GM12801 (cell line): ENCODE measurements at regions not wholly inside any gene's neighbourhood (a gene's known extent, or its start where the extent isn't known, plus 50 kb on each side); places are given as distances from the start of the nearest gene placed in this dataset.

ENCODE experiments used
- CTCF ChIP-seq: IDR thresholded peaks from one replicate; pipeline ENCODE4 v1.5.1; 2011; ENCODE audit warnings: control low read depth; ENCODE audit not compliant: insufficient read length; ENCODE audit errors: extremely low read depth

GRCh38 chr11:37322333-37323194 lies 724.5 kb upstream of the RAG2 start:
- TF ChIP-seq CTCF = no peak

GRCh38 chr11:37320921-37321320 lies 722.9 kb upstream of the RAG2 start:
- TF ChIP-seq CTCF = no peak

- no peak for TF ChIP-seq CTCF
Measured at GRCh38 chr11:37317803-37318202, 719.8 kb upstream of the RAG2 start.

GRCh38 chr11:37313266-37313665 lies 715.2 kb upstream of the RAG2 start:
- TF ChIP-seq CTCF = no peak

GRCh38 chr11:37306563-37306962 lies 708.5 kb upstream of the RAG2 start:
- no peak for TF ChIP-seq CTCF

GRCh38 chr11:37298173-37298572 lies 700.1 kb upstream of the RAG2 start:
- no peak for TF ChIP-seq CTCF

- no peak for TF ChIP-seq CTCF
Measured at GRCh38 chr11:37286890-37287289, 688.9 kb upstream of the RAG2 start.
